Panc1 (cell line): ENCODE measurements at regions not wholly inside any gene's neighbourhood (a gene's known extent, or its start where the extent isn't known, plus 50 kb on each side); places are given as distances from the start of the nearest gene placed in this dataset.

Experiments
- ATAC-seq: fragments of 200-7000 bp; cut with Tn5 transposase; 2 replicates; pipeline ENCODE4 v1.9.1; 2020; ENCODE audit warnings: mild to moderate bottlenecking, moderate library complexity
- BruUV-seq: library from RNA; stranded (reverse); fragments of 400-500 nt; replicated peaks from 2 replicates; lab custom pipeline; 2021; lab: Mats Ljungman, UMichigan
- CTCF ChIA-PET: fragments of 300-600 bp; sonication (Branson Sonifier 250); formaldehyde crosslinking; loops from one replicate; lab custom pipeline; 2022; ENCODE audit warnings: antibody characterized with exemption; lab: Charles Lee
- POLR2A ChIA-PET: fragments of 300-600 bp; sonication (Branson Sonifier 250); formaldehyde crosslinking; loops from one replicate; lab custom pipeline; 2022; ENCODE audit warnings: antibody characterized with exemption; lab: Charles Lee
- DNase-seq: peaks from one replicate; pipeline ENCODE4 v3.0.0-alpha.2; 2010; ENCODE audit warnings: low read depth, low spot score
- H3K27ac ChIP-seq: 2 replicates; pipeline ENCODE4 v1.5.1; 2011; ENCODE audit warnings: mild to moderate bottlenecking, low read length, inconsistent platforms
- H3K27me3 ChIP-seq: fragments of 200-500 bp; sonication (Bioruptor generic); 2 replicates; pipeline ENCODE4 v1.6.0; 2014; ENCODE audit warnings: low read length, inconsistent platforms; ENCODE audit not compliant: control insufficient read depth, insufficient read depth
- H3K36me3 ChIP-seq: fragments of 200-500 bp; sonication (Bioruptor generic); 2 replicates; pipeline ENCODE4 v1.5.1; 2014; ENCODE audit warnings: inconsistent platforms, mild to moderate bottlenecking, low read length, moderate library complexity; ENCODE audit not compliant: control insufficient read depth, insufficient read depth
- H3K4me1 ChIP-seq: 2 replicates; pipeline ENCODE4 v1.5.1; 2011; ENCODE audit warnings: inconsistent platforms, mild to moderate bottlenecking, low read length, moderate library complexity; ENCODE audit not compliant: control insufficient read depth, insufficient read depth
- H3K4me3 ChIP-seq, 2 experiments: 2 replicates each; pipeline ENCODE4 v1.5.1; 2011 to 2012; ENCODE audit warnings: low read depth in 2 of 2, low read length in 2 of 2, mild to moderate bottlenecking in 2 of 2, inconsistent platforms in 1 of 2, moderate library complexity in 1 of 2
- H3K9me3 ChIP-seq: fragments of 200-500 bp; sonication (Bioruptor generic); 2 replicates; pipeline ENCODE4 v1.5.1; 2014; ENCODE audit warnings: low read depth, mild to moderate bottlenecking, inconsistent platforms, low read length, moderate library complexity; ENCODE audit not compliant: control insufficient read depth, insufficient read depth
- CTCF ChIP-seq: fragments of 450-650 bp; IDR thresholded peaks from 2 replicates; pipeline ENCODE4 v1.5.1; 2017; ENCODE audit warnings: mild to moderate bottlenecking
- POLR2AphosphoS5 ChIP-seq: IDR thresholded peaks from 2 replicates; pipeline ENCODE4 v1.6.1; 2012; ENCODE audit warnings: mild to moderate bottlenecking, low read depth, low read length, moderate library complexity
- REST ChIP-seq, 2 experiments: IDR thresholded peaks; 2 replicates each; pipeline ENCODE4 v1.6.1; 2011 to 2012; ENCODE audit warnings: low read depth in 2 of 2, control low read depth in 1 of 2, low read length in 1 of 2, mild to moderate bottlenecking in 1 of 2, moderate library complexity in 1 of 2; ENCODE audit not compliant: insufficient read depth in 1 of 2
- SIN3A ChIP-seq: IDR thresholded peaks from 2 replicates; pipeline ENCODE4 v1.6.1; 2012; ENCODE audit warnings: low read depth, mild to moderate bottlenecking, low read length, moderate library complexity, borderline replicate concordance; ENCODE audit not compliant: insufficient read depth
- TCF7L2 ChIP-seq: IDR thresholded peaks from 2 replicates; pipeline ENCODE4 v1.6.1; 2011; ENCODE audit warnings: mild to moderate bottlenecking, low read depth, low read length, inconsistent platforms
- in situ Hi-C: cut with HindIII; loops from 2 replicates; pipeline ENCODE4 v1.10.0; 2016; ENCODE audit warnings: low sequenced_read_pairs, low pct_unique_long_range_greater_than_20kb
- intact Hi-C: fragments of 100-400 bp; cut with micrococcal nuclease; formaldehyde crosslinking; loops from one replicate; pipeline ENCODE4 v1.10.0; 2022; ENCODE audit not compliant: unreplicated experiment

GRCh38 chr5:124157320-124157719 lies 589.1 kb downstream of the ZNF608 start:
- peaks cover 7% of the 10 kb centered on the region; the same call in 1 of the 2 replicates for H3K4me1 ChIP-seq
- no peak for ATAC-seq
- no TSS peak for BruUV-seq
- DNase-seq: no peak
- in situ Hi-C loops (no loop called here), intact Hi-C loops (no loop called here)
- peak overlapping the region; percentile 58 for H3K27ac ChIP-seq
- H3K27me3 ChIP-seq: no peaks in the 10 kb centered on the region
- H3K36me3 ChIP-seq: no peaks in the 10 kb centered on the region
- POLR2A ChIA-PET: no interaction called here
- H3K4me3 ChIP-seq: peak overlapping the region; percentile 3 to 40; a peak in 3 of 4 replicates
- peaks cover 25% of the 10 kb centered on the region for H3K9me3 ChIP-seq
- CTCF ChIA-PET: no interaction called here
- TF ChIP-seq REST (IDR thresholded peaks at IDR 0.05; ENCODE audit: insufficient read depth in 1 of 2, low read depth in 2 of 2, low read length in 1 of 2) (no peak), SIN3A (no peak), POLR2AphosphoS5 (no peak), CTCF (no peak), TCF7L2 (no peak)

GRCh38 chr5:124156415-124156996 lies 589.9 kb downstream of the ZNF608 start:
- H3K4me3 ChIP-seq: no peak overlapping the region
- no peaks in the 10 kb centered on the region for H3K36me3 ChIP-seq
- DNase-seq: no peak
- in situ Hi-C loops (no loop called here), intact Hi-C loops (no loop called here)
- TF ChIP-seq POLR2AphosphoS5: no peak
- no peak for TF ChIP-seq SIN3A
- no peak for TF ChIP-seq TCF7L2
- H3K4me1 ChIP-seq: peaks cover 5% of the 10 kb centered on the region; the same call in 1 of the 2 replicates
- ChIA-PET POLR2A (no interaction called here), CTCF (no interaction called here)
- H3K27ac ChIP-seq: peak overlapping the region; percentile 58
- H3K27me3 ChIP-seq: no peaks in the 10 kb centered on the region
- no peak for ATAC-seq
- no TSS peak for BruUV-seq
- peaks cover 25% of the 10 kb centered on the region for H3K9me3 ChIP-seq

GRCh38 chr5:124154714-124155113 lies 591.7 kb downstream of the ZNF608 start:
- in situ Hi-C loops: no loop called here
- Histone ChIP-seq H3K36me3 (no peaks in the 10 kb centered on the region), H3K4me3 (no peak overlapping the region), H3K9me3 (peaks cover 25% of the 10 kb centered on the region), H3K4me1 (no peaks in the 10 kb centered on the region), H3K27ac (no peak overlapping the region), H3K27me3 (no peaks in the 10 kb centered on the region)
- TF ChIP-seq POLR2AphosphoS5: no peak
- no peak for TF ChIP-seq SIN3A
- no peak for TF ChIP-seq CTCF
- no peak for TF ChIP-seq TCF7L2
- no peak for TF ChIP-seq REST (IDR thresholded peaks at IDR 0.05; ENCODE audit: insufficient read depth in 1 of 2, low read depth in 2 of 2, low read length in 1 of 2)
- ATAC-seq: no peak
- no TSS peak for BruUV-seq
- ChIA-PET CTCF (no interaction called here), POLR2A (no interaction called here)
- no peak for DNase-seq
- intact Hi-C loops: no loop called here
